Thyroid gland (tissue), 4 donors: ENCODE measurements at regions not wholly inside any gene's neighbourhood (a gene's known extent, or its start where the extent isn't known, plus 50 kb on each side); places are given as distances from the start of the nearest gene placed in this dataset.

Source experiments
- CTCF ChIP-seq, 6 experiments: fragments of 200-600 bp in 3 of 6; fragments of 450-650 bp in 3 of 6; sonication (generic) in 3 of 6; IDR thresholded peaks; one replicate each; pipeline ENCODE4 v1.5.1; 2016 to 2019; ENCODE audit warnings: antibody characterized with exemption in 6 of 6, mild to moderate bottlenecking in 2 of 6, inconsistent platforms in 1 of 6, moderate library complexity in 1 of 6
- POLR2A ChIP-seq, 2 donors: fragments of 450-650 bp; IDR thresholded peaks; one replicate each; pipeline ENCODE4 v1.6.1; 2017; ENCODE audit warnings: antibody characterized with exemption in 2 of 2, mild to moderate bottlenecking in 2 of 2, moderate library complexity in 1 of 2

DNA sequence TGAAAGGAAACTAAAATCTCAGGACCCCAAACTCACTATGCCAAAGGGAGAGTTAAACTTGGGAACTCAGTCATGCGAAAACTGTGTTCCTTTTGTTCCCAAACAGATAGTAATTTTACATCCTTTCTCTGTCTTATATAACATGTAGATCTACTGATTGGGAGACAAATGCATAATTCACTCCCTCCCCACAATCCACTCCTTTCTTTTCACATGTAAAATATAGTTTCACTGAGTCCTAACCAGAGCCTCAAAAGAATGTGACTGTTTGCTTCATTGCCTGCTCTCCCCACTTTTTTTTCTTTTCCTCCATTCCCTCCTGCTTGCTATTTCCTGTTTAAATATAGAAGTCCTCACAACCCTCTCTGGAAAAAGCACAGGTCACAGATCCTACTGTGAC lies 699.3 kb upstream of the ADGRL3 start:
- no peak for TF ChIP-seq POLR2A (IDR thresholded peaks at IDR 0.05)
- TF ChIP-seq CTCF (IDR thresholded peaks at IDR 0.05): no peak
